ENCODE measurements at regions not wholly inside any gene's neighbourhood (a gene's known extent, or its start where the extent isn't known, plus 50 kb on each side); places are given as distances from the start of the nearest gene placed in this dataset.

DNA sequence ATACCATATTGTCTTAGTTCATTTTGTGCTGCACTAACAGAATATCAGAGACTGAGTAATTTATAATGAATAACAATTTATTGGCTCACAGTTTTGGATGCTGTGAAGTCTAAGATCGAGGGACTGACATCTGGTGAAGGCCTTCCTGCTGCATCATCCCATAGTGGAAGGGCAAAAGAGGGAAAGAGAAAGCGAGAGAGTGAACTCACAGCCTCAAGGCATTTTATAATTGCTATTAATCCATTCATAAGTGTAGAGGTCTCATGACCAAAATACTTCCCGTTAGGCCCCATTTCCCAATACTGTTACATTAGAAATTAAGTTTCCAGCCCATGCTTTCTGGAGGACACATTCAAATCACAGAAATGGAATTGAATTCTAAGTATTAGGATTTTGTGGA is 554.4 kb downstream of the TRAM1L1 start:
- TF ChIP-seq, protein P1, sequence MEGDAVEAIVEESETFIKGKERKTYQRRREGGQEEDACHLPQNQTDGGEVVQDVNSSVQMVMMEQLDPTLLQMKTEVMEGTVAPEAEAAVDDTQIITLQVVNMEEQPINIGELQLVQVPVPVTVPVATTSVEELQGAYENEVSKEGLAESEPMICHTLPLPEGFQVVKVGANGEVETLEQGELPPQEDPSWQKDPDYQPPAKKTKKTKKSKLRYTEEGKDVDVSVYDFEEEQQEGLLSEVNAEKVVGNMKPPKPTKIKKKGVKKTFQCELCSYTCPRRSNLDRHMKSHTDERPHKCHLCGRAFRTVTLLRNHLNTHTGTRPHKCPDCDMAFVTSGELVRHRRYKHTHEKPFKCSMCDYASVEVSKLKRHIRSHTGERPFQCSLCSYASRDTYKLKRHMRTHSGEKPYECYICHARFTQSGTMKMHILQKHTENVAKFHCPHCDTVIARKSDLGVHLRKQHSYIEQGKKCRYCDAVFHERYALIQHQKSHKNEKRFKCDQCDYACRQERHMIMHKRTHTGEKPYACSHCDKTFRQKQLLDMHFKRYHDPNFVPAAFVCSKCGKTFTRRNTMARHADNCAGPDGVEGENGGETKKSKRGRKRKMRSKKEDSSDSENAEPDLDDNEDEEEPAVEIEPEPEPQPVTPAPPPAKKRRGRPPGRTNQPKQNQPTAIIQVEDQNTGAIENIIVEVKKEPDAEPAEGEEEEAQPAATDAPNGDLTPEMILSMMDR (conservative IDR thresholded peaks at IDR 0.05; ENCODE audit: low read depth, low read length): no peak
- TF ChIP-seq EZH2 (IDR thresholded peaks at IDR 0.05; ENCODE audit: low read length, unreplicated experiment): no peak
- no peak for TF ChIP-seq EZH2phosphoT487 (IDR thresholded peaks at IDR 0.05; ENCODE audit: borderline replicate concordance, low read length)

All from PC-3 (cell line).